K562 (cell line): ENCODE measurements at regions not wholly inside any gene's neighbourhood (a gene's known extent, or its start where the extent isn't known, plus 50 kb on each side); places are given as distances from the start of the nearest gene placed in this dataset.
"Not testable (repeated sequence)": the region's sequence is repeated elsewhere in the genome, so short reads cannot be mapped to it uniquely, and the experiment has no call there.

ENCODE experiments used
- ATAC-seq: fragments of 200-7000 bp; cut with Tn5 transposase; 3 replicates; pipeline ENCODE4 v1.9.1; 2020; ENCODE audit warnings: moderate library complexity
- BruUV-seq: library from RNA; stranded (reverse); fragments of 400-500 nt; replicated peaks from 2 replicates; lab custom pipeline; 2021; lab: Mats Ljungman, UMichigan
- CTCF ChIA-PET: fragments of 300-600 bp; formaldehyde crosslinking; extraction: SDS; loops from one replicate; lab custom pipeline; 2021; ENCODE audit warnings: low intra/inter-chr PET ratio; lab: Yijun Ruan, JAX
- POLR2A ChIA-PET: fragments of 300-600, 350-650 bp; sonication (Branson Sonifier 250); formaldehyde crosslinking; extraction: SDS; loops from one replicate; lab custom pipeline; 2021; ENCODE audit warnings: antibody characterized with exemption, inconsistent platforms; lab: Yijun Ruan, JAX
- DNase-seq, 4 experiments: peaks; one replicate each; pipeline versions ENCODE4 v3.0.0 to v3.0.0-alpha.2; 2011 to 2018; ENCODE audit warnings: low spot score in 3 of 4, mixed read lengths in 3 of 4; ENCODE audit errors: extremely low read depth in 1 of 4
- FAIRE-seq: peaks from 2 replicates; lab custom pipeline; 2011; peaks lifted over from hg19 to GRCh38; lab: Jason Lieb, UNC
- H2AFZ ChIP-seq: 2 replicates; pipeline ENCODE4 v1.6.0; 2011; ENCODE audit warnings: low read depth, low read length, control low read depth, inconsistent platforms
- H3K27ac ChIP-seq: fragments of 200-600 bp; 3 replicates; pipeline ENCODE4 v1.8.0; 2011; ENCODE audit warnings: low read depth, mild to moderate bottlenecking, control low read depth, inconsistent platforms, low read length, moderate library complexity, mixed read lengths; ENCODE audit errors: extremely low read depth
- H3K27me3 ChIP-seq, 2 experiments: fragments of 300-600 bp in 1 of 2; 2 replicates in 1 of 2; 3 replicates in 1 of 2; pipeline versions ENCODE4 v1.6.0 to v1.8.0; 2011; ENCODE audit warnings: inconsistent platforms in 2 of 2, low read length in 2 of 2, mild to moderate bottlenecking in 1 of 2, mixed read lengths in 1 of 2, moderate library complexity in 1 of 2; ENCODE audit not compliant: control insufficient read depth in 2 of 2, insufficient read depth in 2 of 2
- H3K36me3 ChIP-seq: fragments of 300-600 bp; 3 replicates; pipeline ENCODE4 v1.8.0; 2011; ENCODE audit warnings: mild to moderate bottlenecking, low read length, inconsistent platforms; ENCODE audit not compliant: control insufficient read depth, insufficient read depth
- H3K4me1 ChIP-seq, 2 experiments: fragments of 200-600 bp in 1 of 2; replicated peaks in 1 of 2; 2 replicates in 1 of 2; 3 replicates in 1 of 2; pipeline versions ENCODE4 v1.5.1 to v1.8.0; 2011; ENCODE audit warnings: inconsistent platforms in 2 of 2, low read length in 2 of 2, mild to moderate bottlenecking in 1 of 2, mixed read lengths in 1 of 2, moderate library complexity in 1 of 2; ENCODE audit not compliant: control insufficient read depth in 2 of 2, insufficient read depth in 2 of 2
- H3K4me2 ChIP-seq: 2 replicates; pipeline ENCODE4 v1.6.1; 2011; ENCODE audit warnings: low read length, control low read depth, inconsistent platforms, mixed read lengths; ENCODE audit not compliant: insufficient read depth
- H3K4me3 ChIP-seq: fragments of 200-600 bp; sonication (generic), shearing (Covaris generic); 2 replicates; pipeline ENCODE4 v1.5.1; 2016; ENCODE audit warnings: control low read depth, inconsistent platforms
- H3K79me2 ChIP-seq: fragments of 200-600 bp; 3 replicates; pipeline ENCODE4 v1.8.0; 2011; ENCODE audit warnings: low read length, inconsistent platforms; ENCODE audit not compliant: control insufficient read depth, insufficient read depth
- H3K9ac ChIP-seq, 2 experiments: 2 replicates each; pipeline versions ENCODE4 v1.6.0 to v1.6.1; 2011; ENCODE audit warnings: low read depth in 2 of 2, low read length in 2 of 2, control low read depth in 1 of 2, inconsistent platforms in 1 of 2, mild to moderate bottlenecking in 1 of 2, mixed read lengths in 1 of 2; ENCODE audit not compliant: insufficient read depth in 1 of 2
- H3K9me1 ChIP-seq: one replicate; pipeline ENCODE4 v1.6.0; 2011; ENCODE audit warnings: inconsistent platforms, mild to moderate bottlenecking, low read length, moderate library complexity; ENCODE audit not compliant: control insufficient read depth, insufficient read depth
- H3K9me3 ChIP-seq: replicated peaks from 2 replicates; pipeline ENCODE4 v1.5.1; 2011; ENCODE audit warnings: low read depth, low read length, inconsistent platforms; ENCODE audit not compliant: control insufficient read depth, insufficient read depth
- H4K20me1 ChIP-seq: replicated peaks from 2 replicates; pipeline ENCODE4 v1.6.1; 2011; ENCODE audit warnings: low read length, inconsistent platforms, mixed read lengths; ENCODE audit not compliant: control insufficient read depth, insufficient read depth
- BCL6 ChIP-seq: fragments of 250-450 bp; sonication (Bioruptor Pico); IDR thresholded peaks from 2 replicates; pipeline ENCODE4 v1.4.0; 2020
- HDGF ChIP-seq: fragments of 450-650 bp; IDR thresholded peaks from 2 replicates; pipeline ENCODE4 v1.6.1; 2016
- IFI16 ChIP-seq: fragments of 250-450 bp; sonication (Bioruptor Pico); IDR thresholded peaks from 2 replicates; pipeline ENCODE4 v2.1.2; 2022; ENCODE audit warnings: mild to moderate bottlenecking, inconsistent platforms
- NR4A1 ChIP-seq, 2 experiments: fragments of 250-450 bp in 1 of 2; fragments of 450-650 bp in 1 of 2; sonication (Bioruptor Pico) in 1 of 2; IDR thresholded peaks; 2 replicates each; pipeline versions ENCODE4 v1.4.0 to v1.6.1; 2016 to 2020; ENCODE audit warnings: mild to moderate bottlenecking in 2 of 2, missing compliant biosample characterization in 1 of 2, missing genetic modification characterization in 1 of 2, moderate library complexity in 1 of 2
- WGBS: fragments of 100-300 bp; shearing (Covaris generic); methylation state at CpG from one replicate; pipeline ENCODE4 v1.1.6; 2016; ENCODE audit warnings: low coverage, mixed read lengths; ENCODE audit not compliant: insufficient coverage; ENCODE audit errors: missing lambda C conversion rate; 5-methylcytosine and 5-hydroxymethylcytosine counted together
- in situ Hi-C: fragments of 300-500 bp; cut with MboI; formaldehyde crosslinking; loops from 4 replicates; pipeline ENCODE4 v1.15.0; 2018; ENCODE audit warnings: inconsistent platforms, mixed read lengths
- intact Hi-C: fragments of 100-400 bp; cut with micrococcal nuclease; formaldehyde crosslinking; loops from 2 replicates; pipeline ENCODE4 v1.14.2; 2022

GRCh38 chr9:106107716-106108115 is 413.4 kb downstream of the TMEM38B start:
- ATAC-seq (no peak), FAIRE-seq (no peak)
- in situ Hi-C loops, result no loop called here

GRCh38 chr9:106109706-106110105 is 415.4 kb downstream of the TMEM38B start:
- WGBS, result 4% methylated on average over 3 of the region's 3 CpGs

More at GRCh38 chr9:106107716-106108115, 413.4 kb downstream of the TMEM38B start:
- 0% methylated on average over 2 of the region's 2 CpGs for WGBS
- H3K36me3 ChIP-seq, result no peaks in the 10 kb centered on the region
- H3K9me1 ChIP-seq, result no peaks in the 10 kb centered on the region
- CTCF ChIA-PET, result no interaction called here
- no peak overlapping the region for H3K9ac ChIP-seq
- no peak for TF ChIP-seq IFI16 (CRISPR knock-in tag)
- no peak for TF ChIP-seq NR4A1 (CRISPR knock-in tag; IDR thresholded peaks at IDR 0.05)
- TF ChIP-seq NR4A1 (tag; IDR thresholded peaks at IDR 0.05), result no peak
- TF ChIP-seq HDGF, result no peak
- no peak for TF ChIP-seq BCL6 (CRISPR knock-in tag)
- POLR2A ChIA-PET, result no interaction called here
- intact Hi-C loops, result no loop called here
- H3K27me3 ChIP-seq, result no peaks in the 10 kb centered on the region
- H3K79me2 ChIP-seq, result no peaks in the 10 kb centered on the region
- H3K4me2 ChIP-seq, result no peak overlapping the region
- H3K4me3 ChIP-seq, result no peak overlapping the region
- H3K4me1 ChIP-seq, result no peaks in the 10 kb centered on the region
- H2AFZ ChIP-seq, result no peak overlapping the region
- no peaks in the 10 kb centered on the region for H4K20me1 ChIP-seq
- DNase-seq, result no peak
- no peaks in the 10 kb centered on the region; the same call in 1 of the 2 replicates for H3K9me3 ChIP-seq
- no peak overlapping the region for H3K27ac ChIP-seq
- no TSS peak for BruUV-seq

More at GRCh38 chr9:106109706-106110105, 415.4 kb downstream of the TMEM38B start:
- H3K27me3 ChIP-seq, H3K4me1 ChIP-seq, H3K9me3 ChIP-seq, intact Hi-C loops, H3K36me3 ChIP-seq, ATAC-seq, BruUV-seq, DNase-seq, in situ Hi-C loops, H3K79me2 ChIP-seq, H3K4me3 ChIP-seq, H2AFZ ChIP-seq, POLR2A ChIA-PET, H3K9me1 ChIP-seq, H4K20me1 ChIP-seq, H3K9ac ChIP-seq, H3K4me2 ChIP-seq, H3K27ac ChIP-seq, CTCF ChIA-PET, FAIRE-seq: not testable (repeated sequence)
